ENCODE measurements at regions not wholly inside any gene's neighbourhood (a gene's known extent, or its start where the extent isn't known, plus 50 kb on each side); places are given as distances from the start of the nearest gene placed in this dataset.
"Not testable (repeated sequence)": the region's sequence is repeated elsewhere in the genome, so short reads cannot be mapped to it uniquely, and the experiment has no call there.

DNA sequence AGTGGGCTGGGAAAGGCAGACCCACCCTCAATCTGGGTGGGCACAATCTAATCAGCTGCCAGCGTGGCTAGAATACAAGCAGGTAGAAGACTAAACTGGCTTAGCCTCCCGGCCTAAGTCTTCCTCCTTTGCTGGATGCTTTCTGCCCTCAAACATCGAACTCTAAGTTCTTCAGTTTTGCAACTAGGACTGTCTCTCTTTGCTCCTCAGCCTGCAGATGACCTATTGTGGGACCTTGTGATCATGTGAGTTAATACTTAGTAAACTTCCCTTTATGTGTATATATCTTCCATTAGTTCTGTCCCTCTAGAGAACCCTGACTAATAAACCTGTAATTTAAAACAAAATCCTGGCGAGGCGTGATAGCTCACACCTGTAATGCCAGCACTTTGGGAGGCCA, 51.8 kb upstream of the SLC39A8 start:
- DNase-seq (ENCODE audit: low spot score): not testable (repeated sequence)

DNA sequence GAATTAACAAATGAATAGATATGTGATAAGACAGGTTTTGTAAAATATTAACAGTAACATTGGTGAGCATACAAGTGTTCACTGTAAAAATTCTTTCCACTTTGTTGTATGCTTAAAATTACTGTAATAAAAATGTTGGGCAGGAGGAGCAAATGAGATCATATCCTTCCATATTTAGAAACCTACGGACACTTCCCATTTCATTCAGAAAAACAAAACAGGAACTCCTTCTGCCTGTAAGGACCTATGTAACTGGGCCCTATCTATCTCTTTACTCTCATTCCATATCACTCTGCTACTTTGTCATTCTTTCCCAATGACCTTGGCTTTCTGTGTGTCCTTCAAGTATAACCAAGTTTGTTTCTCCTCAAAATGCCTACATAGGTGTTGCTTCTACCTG, 53.7 kb upstream of the SLC39A8 start:
- DNase-seq (ENCODE audit: low spot score): no peak

DNA sequence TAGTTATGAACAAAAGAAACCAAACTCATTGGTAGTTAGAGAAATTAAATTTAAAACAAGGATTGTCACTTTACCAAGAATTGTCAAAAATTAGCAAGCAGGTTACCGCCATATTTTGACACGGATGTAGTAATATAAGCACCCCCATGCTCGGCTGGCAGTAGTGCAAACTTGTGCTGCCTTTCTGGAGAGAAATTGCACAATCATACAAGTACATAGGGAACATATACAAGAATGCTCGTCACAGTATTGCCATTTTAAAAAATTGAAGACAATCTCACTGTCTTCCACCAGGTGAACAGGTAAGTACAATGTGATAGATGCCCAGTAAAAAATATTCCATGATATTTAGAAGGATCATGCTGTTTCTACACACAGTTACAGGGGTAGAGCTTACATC, 55.6 kb upstream of the SLC39A8 start:
- no peak for DNase-seq (ENCODE audit: low spot score)

DNA sequence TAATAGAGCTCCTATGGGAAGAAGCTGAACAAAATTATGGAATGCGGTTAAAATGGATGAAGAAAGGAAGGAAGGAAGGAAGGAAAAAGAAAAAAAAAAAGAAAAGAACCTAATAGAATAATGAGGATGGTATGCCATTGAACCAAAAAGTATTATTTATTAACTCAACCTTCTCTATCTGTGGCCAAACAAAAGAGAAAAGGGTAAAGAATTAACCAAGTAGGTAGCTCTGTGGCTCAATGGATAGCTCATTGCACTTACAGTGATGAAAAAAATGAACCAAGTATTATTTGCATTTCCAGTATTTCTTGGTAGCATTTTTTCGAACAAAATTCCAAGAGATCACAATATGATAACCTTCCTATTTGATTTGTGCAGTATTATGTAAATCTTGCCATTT, 56.9 kb upstream of the SLC39A8 start:
- no peak for DNase-seq (ENCODE audit: low spot score)

DNA sequence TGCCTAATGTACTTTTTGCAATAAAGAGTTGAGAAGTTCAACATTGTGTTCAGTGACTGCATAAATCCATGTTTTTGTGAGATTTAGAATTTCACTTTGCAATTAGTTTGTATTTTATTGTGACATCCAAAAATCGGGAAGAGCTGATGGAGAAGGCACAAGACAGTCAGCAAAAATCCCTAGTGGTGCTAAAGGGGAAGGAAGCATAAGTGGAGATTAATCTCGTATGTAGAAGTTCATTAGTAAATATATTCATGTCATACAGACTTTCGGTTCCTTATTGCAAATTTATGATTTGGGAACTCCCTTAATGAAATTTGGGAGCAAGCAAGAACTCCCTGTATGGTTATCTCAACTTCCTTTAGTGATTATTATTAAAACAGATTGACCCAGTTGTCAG, 57.8 kb upstream of the SLC39A8 start:
- no peak for DNase-seq (ENCODE audit: low spot score)

DNA sequence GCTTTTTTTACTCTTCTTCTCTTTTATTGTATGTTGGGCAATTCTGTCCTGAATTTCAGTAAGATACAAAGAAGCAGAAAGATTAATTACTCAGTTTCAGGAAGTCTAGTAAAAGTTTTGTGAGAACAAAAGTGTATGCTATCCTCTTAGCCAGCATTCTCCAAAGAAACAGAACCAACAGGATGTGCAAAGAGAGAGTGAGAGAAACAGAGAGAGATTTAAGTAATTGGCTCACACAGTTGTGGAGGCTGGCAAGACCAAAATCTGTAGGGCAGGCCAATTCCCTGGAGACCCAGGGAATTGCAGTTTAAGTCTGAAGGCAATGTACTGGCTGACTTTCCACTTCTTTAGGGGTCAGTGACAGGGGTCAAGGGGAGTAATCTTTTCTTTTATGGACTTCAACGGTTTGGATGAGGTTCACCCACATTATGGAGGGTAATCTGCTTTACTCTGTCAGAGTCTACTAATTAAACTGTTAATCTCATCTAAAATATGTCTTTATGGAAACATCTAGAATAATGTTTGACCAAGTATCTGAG, 59.2 kb upstream of the SLC39A8 start:
- no peak for DNase-seq (ENCODE audit: low spot score)

DNA sequence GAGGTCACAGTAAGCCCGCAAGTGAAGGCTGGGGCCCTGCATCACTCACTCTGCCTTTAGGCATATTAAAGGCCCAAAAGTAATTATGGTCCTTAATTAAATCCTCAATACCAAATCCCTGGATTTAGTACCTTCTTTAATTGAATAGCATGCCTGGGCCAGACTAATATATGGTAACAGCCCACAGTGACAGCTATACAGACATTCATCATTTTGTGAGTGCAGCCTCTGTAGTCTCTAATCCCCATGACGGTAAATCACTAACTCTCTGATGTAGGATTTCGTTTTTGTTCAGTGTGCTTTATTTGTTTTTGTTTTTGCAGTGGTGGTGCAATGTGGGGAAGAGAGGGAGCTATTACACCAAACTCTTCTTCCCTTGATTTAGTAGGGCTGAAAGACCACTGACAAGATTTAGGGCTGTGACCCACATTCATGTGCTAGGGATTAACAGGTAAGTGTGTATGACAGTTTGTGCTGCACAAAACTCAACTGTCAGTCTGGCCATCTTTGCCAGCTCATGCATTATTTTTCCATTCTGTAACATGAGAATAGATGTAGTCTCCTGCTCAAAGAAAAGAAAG, 60.6 kb upstream of the SLC39A8 start:
- no peak for DNase-seq (ENCODE audit: low spot score)

DNA sequence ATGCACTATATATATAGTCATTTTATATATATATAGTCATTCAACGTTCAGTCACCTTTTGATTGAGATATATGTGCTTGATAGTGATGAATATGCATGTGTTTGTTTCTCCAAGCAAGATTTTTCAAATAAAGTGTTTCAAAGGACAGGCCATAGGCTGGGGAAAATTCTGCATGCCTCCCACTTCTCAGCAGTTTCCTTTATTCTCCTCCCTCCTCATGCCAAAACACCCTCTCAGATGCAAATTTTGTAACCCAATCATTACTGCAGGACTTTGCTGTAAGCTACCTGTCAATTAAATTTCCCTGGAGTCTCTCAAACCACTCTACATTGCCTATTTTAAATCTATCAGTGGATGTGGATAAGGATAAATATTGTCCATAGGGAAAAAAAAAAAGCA, 65.6 kb upstream of the SLC39A8 start:
- not testable (repeated sequence) for DNase-seq (ENCODE audit: low spot score)

DNA sequence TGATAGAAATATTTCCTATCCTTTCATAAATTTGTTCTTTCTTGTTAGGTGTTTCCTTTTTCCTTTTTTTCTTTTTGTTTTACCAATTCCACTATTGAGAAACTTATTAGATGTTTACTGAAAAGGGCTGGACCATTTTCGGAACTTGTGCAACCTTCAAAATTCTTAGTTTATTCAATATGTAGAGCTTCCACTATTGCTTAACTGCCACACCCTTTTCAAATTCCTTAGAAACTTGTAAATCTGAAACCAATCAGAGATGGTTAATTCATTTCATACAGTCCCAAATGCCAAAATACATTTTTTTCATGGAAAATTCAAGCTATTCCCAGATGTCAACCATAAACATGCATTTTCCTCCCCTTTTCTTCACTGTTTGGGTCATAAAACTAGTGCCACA, 66.1 kb upstream of the SLC39A8 start:
- DNase-seq (ENCODE audit: low spot score): no peak

DNA sequence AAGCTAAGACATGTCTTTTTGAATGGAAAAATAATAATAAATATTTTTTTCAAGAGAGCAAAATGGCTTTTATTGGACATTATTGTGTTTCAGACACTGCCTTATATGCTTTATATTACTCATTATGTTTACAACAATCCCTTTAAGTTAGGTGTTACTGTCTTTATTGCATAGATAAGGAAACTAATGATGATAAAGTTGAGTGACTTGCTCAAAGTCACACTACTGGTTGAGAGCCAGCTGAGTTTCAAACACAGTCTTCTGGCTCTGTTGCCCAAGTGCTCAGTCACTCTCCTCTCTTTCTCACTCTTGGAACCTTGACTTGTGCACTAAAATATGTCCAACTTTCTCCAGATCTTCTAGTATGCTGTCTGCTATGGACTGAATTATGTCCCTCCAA, 71.5 kb upstream of the SLC39A8 start:
- no peak for DNase-seq (ENCODE audit: low spot score)

DNA sequence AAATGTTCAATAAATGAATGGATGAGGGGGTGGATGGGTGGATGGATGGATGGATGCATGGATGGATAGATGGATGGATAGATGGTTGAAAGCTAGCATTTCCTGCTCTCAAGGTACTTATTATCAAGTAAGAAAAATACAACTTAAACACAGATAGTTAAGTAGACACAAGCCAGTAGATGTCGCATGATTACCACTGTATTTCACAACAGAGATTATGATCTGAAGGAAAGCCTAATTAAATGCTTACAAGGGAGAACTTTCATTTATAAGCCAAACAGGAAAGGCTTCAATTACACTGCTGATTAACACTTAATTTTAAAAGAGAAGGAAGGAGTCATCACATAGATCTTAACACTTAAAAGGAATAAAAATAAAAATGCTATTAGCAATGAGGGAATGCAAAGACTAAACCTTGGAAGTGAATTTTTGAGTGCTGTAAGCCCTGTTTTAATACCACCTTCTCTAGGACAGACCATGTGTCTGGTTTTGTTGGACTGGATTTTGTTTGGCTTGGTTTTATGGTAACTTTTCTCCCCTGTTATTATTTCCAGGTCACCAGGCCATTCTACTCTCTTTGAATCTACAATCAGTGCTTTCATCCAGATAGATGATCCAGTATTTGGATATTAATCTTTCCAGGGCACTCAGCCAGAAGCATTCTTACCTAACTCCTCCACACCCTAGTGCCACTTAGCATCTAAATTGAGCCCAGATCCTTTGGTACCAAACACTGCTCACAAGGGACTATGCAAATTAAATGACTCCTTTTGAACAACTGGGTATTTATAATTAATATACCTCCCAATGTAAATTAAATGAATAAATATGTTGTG, 75.5 kb upstream of the SLC39A8 start:
- DNase-seq (ENCODE audit: low spot score): no peak

DNA sequence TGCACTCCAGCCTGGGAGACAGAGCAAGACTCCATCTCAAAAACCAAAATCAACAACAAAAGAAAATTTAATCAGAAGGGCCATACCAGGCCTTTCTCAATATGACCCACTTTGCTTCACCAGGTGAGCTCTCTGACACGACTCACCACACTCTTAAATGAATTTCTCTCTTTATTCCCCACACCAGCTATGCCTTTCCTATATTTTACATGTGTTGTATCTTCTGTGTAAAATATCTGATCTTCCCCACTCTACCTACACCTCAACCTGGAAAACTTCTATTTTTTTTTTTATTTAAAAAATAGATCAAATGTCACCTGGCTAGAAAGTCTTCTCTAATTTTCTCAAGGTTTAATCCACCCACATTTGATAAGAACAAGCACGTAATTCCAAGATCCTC, 77.6 kb upstream of the SLC39A8 start:
- no peak for DNase-seq (ENCODE audit: low spot score)

DNA sequence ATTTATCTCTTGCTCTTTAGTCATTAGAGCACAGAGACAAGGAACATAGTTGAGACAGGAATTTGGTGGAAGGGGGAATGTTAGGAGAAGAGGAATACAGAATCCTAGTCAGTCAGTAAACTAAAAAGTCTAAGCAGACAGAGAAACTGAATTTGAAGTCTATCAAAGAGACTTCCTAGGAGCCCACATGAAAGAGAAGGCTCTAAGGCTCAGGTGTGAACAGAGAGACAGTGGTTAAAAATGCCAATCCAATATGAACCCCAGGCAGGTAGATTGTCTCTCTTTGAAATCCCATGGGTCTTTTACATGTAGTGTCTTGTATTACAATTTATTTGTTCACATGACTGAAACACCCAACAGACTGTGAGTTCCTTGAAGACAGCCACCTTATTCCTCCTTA, 77.8 kb upstream of the NFKB1 start:
- DNase-seq (ENCODE audit: low spot score): no peak

DNA sequence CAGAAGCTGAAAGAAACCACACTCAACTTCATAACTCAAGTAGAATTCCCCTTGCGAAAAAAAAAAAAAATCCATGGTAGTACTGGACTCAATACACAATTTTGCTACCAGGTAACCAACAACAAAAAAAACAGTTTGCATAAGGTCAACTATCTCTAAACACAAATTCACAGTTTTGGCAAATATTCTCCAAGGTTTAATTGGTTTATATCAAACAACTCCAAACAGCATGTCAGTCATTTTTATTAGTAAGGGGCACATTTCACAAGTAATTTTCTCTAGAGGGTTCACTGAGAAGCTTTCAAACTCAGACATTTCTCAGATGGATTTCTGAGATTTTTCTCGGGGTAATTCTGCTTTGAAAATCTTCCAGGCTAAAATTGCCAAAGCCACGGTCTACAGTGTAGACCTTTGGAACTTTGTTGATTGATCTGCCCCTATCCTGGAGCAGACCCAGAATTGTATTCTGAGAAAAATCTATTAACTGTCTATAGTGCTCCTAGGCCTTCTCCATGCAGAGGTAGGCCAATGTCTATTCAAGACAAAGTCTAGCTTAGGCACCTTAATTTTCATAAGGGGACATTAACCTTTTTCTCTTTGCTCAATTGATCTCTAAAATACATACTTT, 73.7 kb upstream of the NFKB1 start:
- DNase-seq (ENCODE audit: low spot score): no peak

DNA sequence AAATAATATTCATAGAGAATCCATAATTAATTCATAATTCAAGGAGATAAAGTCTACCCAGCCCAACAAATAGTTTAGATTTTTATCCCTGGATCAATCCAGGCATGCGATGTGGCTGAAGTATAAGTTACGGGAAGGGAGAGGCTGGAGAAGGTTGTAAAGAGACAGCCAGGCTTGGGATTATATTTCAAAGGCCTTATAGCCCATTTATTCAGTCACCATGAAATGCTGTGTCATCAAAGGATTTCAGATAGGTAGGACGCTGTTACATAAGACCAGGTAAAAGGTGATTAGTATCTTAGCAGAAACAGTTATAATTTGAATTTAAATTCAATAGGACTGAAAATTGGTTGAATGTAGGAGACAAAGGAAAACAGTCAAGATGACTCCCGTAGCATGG, 73.0 kb upstream of the NFKB1 start:
- DNase-seq (ENCODE audit: low spot score): no peak

DNA sequence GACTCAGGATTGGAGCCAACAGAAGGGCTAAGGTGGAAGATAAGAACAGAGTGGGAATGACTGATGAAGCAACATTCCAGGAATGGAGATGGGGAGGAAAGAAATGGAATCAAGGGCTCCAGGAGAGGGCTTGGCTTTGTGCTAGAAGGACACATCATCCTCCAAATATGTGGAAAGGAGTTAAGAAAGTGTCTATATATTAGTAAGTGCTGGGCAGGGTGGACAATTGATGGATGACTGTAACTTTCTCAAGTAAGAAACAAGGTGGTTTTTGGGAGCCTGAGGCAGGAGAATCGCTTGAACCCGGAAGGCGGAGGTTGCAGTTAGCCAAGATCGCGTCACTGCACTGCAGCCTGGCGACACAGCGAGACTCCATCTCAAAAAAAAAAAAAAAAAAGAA, 71.6 kb upstream of the NFKB1 start:
- DNase-seq (ENCODE audit: low spot score): no peak

DNA sequence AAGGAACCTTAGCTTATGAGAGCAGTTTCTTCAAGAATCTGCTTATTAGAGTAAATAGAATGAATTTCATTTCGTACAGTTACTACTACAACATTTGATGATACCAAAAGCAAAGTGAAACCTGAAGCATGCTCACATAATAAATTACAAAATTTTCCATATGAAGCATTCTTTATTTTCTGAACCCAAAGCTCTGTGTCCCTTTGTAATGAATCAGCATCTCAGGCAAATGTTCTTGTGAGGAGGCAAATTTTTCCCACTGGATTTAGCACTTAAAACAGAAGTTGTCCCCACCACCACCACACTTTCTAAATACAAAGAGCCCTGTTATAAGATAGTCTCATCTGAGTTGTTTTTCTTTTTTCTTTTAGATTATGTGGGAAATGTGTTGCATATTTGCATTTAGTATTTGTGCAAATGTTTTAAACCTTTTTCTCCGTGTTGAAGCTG, 70.7 kb upstream of the NFKB1 start:
- DNase-seq (ENCODE audit: low spot score): peak; percentile 19

DNA sequence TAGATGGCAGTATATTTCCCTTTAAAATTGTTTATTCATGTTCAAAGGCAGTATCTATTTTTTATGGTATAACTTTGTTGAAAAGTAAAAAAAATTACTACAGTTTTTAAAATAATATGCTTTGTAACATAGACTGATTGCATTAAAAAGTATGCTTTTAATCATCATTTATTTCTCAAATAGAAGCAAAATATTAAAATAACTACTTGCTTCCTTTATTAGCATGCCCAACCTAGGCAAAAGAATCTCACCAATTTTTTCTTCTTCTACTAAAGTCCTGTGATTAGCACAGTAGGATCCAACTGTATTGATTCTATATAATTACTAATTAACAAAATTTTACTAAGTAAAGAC, 69.6 kb upstream of the NFKB1 start:
- DNase-seq (ENCODE audit: low spot score): no peak

DNA sequence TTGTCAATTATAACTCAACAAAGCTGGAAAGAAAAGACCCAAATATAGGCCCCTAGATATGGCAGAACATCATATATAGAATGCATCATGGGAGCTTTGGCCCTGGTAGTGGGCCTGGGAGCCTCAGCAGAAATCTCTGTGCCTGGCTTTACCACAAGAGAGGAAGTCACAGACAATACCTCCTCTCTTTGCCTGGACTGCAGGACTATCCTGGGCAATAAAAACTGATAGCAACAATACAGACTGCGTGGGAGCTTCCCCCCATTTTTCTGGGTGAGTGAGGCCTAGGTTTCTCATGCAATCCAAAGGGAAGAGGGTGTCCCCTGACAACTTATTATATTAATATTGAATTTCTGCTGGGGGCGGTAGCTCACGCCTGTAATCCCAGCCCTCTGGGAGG, 64.0 kb upstream of the NFKB1 start:
- DNase-seq (ENCODE audit: low spot score): no peak

DNA sequence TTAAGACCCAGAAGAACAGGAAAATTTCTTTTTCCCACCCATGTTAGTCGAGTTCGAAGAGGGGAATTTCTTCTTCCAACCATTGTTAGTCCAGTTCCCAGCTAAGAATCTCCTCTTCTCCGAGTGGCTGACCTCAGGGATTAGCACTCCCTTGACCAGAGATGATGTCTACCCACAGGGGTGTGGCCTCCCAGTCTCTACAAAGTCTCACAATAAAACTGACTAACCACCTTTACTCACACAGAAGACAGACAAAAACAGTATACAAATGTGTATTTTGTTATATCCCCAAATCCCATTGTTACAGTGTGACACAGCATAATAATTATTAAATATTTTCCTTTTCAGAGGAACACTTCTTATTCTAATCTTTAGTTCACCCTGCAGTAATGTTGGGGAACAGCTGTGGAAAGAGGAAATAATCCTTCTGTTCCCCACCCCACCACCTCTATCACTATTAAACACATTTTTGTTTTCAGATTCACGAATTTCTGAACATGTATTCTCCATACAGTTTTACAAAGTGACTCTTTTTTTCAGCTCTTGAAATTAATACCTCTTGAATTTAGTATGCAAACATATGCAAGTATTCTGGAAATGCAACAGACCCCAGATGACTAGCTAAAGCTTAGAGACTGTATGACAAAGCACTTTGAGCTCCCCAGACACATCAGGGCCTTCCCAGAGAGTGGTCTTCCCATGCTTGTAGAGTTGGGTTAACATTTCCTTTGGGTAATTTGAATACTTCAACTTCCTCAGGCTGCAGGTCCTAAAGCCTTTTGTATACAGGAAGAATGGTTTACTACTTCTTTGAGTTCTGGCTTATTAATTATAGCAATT, 62.5 kb upstream of the NFKB1 start:
- DNase-seq (ENCODE audit: low spot score): no peak

DNA sequence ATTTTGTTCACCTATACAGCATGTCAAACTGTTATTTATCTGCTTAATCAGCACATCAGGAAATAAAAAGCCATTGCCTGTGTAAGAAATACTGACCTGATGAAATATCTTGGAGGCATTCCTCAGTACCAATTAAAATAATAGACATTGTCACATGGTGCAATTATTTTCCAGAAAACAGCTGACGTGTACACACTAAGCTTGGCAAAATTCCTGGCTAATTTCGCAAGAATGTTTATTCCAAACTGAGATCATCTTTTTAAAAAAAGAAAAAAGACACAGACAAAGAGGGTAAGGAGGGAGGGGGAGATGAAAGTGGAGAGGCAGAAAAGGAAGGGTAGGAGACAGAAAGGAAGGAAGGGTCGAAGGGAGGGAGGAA, 61.9 kb upstream of the NFKB1 start:
- DNase-seq (ENCODE audit: low spot score): no peak

DNA sequence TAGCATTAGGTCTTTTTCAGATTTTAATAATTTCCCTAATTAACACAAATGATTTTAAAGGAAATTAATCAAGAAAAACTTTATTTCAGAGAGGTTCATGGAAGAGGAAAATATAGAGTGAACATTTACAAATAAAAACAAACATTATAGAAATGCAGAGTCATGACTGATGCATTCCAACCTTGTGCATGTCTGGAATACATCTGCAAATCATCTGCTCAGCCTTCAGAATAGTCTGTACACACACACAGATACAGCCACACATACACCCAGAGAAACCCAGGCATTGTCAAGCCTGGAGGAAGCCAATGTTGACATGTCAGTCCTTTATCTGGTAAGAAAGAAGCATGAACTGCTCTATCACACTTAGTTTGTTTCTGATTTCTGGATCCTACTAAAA, 61.3 kb upstream of the NFKB1 start:
- no peak for DNase-seq (ENCODE audit: low spot score)
